ENCODE measurements at regions not wholly inside any gene's neighbourhood (a gene's known extent, or its start where the extent isn't known, plus 50 kb on each side); places are given as distances from the start of the nearest gene placed in this dataset.

DNA sequence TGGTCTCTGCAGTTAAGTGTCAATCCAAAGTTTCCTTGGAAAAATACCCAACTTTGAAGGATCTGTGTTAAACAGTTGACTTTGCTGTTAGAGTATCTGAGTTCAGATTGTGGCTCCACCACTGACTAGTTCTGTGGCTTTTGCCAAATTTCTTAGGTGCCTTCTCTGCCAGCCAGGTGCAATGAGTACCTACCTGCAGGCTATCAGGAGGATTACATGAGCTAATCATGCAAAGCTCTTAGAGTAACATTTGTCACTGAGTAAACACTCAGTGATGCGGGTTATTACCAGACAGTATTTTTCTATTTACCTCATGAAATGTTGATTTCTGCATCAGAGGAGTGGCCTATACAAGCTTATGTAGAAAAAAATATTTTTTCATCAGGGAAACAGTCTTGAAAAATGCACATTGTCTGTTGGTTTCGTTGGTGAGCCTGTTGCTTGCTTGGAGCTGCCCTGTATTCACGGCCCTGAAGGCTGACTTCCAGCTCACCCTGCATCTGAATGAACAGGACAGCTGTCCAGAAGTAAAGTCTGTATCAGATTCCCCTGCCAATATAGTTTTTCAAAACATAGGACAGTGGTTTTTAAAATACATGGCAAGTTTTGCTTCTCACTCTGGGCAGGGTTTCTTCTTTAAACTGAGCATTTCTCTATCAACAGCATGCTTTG lies 235.1 kb downstream of the CDCA7 start:
- Histone ChIP-seq H3K27me3 (ENCODE audit: insufficient read depth in 3 of 3, low read length in 2 of 3) (no peaks in the 10 kb centered on the region), H3K9me3 (no peaks in the 10 kb centered on the region), H3K36me3 (ENCODE audit: insufficient read depth in 1 of 2, low read depth in 1 of 2) (no peaks in the 10 kb centered on the region), H3K4me3 (peak overlapping the region; percentile 60), H3K27ac (peak overlapping the region; percentile 90), H3K4me1 (peaks cover 15% of the 10 kb centered on the region)
- TF ChIP-seq, protein P1, sequence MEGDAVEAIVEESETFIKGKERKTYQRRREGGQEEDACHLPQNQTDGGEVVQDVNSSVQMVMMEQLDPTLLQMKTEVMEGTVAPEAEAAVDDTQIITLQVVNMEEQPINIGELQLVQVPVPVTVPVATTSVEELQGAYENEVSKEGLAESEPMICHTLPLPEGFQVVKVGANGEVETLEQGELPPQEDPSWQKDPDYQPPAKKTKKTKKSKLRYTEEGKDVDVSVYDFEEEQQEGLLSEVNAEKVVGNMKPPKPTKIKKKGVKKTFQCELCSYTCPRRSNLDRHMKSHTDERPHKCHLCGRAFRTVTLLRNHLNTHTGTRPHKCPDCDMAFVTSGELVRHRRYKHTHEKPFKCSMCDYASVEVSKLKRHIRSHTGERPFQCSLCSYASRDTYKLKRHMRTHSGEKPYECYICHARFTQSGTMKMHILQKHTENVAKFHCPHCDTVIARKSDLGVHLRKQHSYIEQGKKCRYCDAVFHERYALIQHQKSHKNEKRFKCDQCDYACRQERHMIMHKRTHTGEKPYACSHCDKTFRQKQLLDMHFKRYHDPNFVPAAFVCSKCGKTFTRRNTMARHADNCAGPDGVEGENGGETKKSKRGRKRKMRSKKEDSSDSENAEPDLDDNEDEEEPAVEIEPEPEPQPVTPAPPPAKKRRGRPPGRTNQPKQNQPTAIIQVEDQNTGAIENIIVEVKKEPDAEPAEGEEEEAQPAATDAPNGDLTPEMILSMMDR (IDR thresholded peaks at IDR 0.05) = no peak
- DNase-seq = peak in 1 of 2 donors; percentile 16
- peak; percentile 80 to 88 (median 82) for ATAC-seq
- intact Hi-C loops (cut with DNase I) = no loop called here
- WGBS, 3 donors = 36 to 44% (median 39%) methylated on average over 3 of the region's 3 CpGs

- TF ChIP-seq, protein P1 (IDR thresholded peaks at IDR 0.05) = no peak
- DNase-seq = peak; percentile 75 to 88
- Histone ChIP-seq H3K4me3 (peak overlapping the region; percentile 60), H3K9me3 (no peaks in the 10 kb centered on the region), H3K36me3 (ENCODE audit: insufficient read depth in 1 of 2, low read depth in 1 of 2) (no peaks in the 10 kb centered on the region), H3K4me1 (peaks cover 15% of the 10 kb centered on the region), H3K27ac (peak overlapping the region; percentile 90), H3K27me3 (ENCODE audit: insufficient read depth in 3 of 3, low read length in 2 of 3) (no peaks in the 10 kb centered on the region)
- WGBS, 3 donors = 20 to 34% (median 24%) methylated on average over 6 of the region's 6 CpGs
- ATAC-seq = peak; percentile 96 to 99 (median 98)
- intact Hi-C loops (cut with DNase I) = no loop called here
Observed at GRCh38 chr2:173590276-173590861, 235.7 kb downstream of the CDCA7 start.

DNA sequence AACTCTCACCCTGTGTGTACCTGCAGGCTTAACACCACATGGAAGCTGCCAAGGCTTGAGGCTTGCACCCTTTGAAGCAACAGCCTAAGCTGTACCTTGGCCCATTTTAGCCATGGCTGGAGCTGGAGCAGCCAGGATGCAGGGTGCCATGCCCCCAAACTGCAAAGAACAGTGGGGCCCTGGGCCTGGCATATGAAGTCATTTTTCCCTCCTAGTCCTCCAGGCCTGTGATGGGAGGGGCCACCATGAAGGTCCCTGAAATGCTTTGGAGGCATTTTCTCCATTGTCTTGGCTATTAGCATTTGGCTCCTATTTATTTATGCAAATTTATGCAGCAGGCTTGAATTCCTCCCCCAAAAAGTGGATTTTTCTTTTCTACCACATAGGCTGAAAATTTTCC lies 238.4 kb downstream of the CDCA7 start:
- intact Hi-C loops (cut with DNase I) = no loop called here
- no peak for ATAC-seq
- H3K27ac ChIP-seq = no peak overlapping the region

GRCh38 chr2:173596244-173596643 lies 241.6 kb downstream of the CDCA7 start:
- TF ChIP-seq, protein P1 (IDR thresholded peaks at IDR 0.05) = no peak
- H3K9me3 ChIP-seq = no peaks in the 10 kb centered on the region
- H3K4me3 ChIP-seq = no peak overlapping the region
- H3K27me3 ChIP-seq (ENCODE audit: insufficient read depth in 3 of 3, low read length in 2 of 3) = no peaks in the 10 kb centered on the region
- intact Hi-C loops (cut with DNase I) = no loop called here
- no peak for ATAC-seq
- no peak overlapping the region for H3K27ac ChIP-seq
- H3K36me3 ChIP-seq (ENCODE audit: insufficient read depth in 1 of 2, low read depth in 1 of 2) = no peaks in the 10 kb centered on the region
- DNase-seq = no peak
- no peaks in the 10 kb centered on the region for H3K4me1 ChIP-seq

More for the DNA sequence above, 238.4 kb downstream of the CDCA7 start:
- H3K36me3 ChIP-seq (ENCODE audit: insufficient read depth in 1 of 2, low read depth in 1 of 2) = no peaks in the 10 kb centered on the region
- TF ChIP-seq, protein P1 (IDR thresholded peaks at IDR 0.05) = no peak
- H3K27me3 ChIP-seq (ENCODE audit: insufficient read depth in 3 of 3, low read length in 2 of 3) = no peaks in the 10 kb centered on the region
- DNase-seq = no peak
- no peaks in the 10 kb centered on the region for H3K9me3 ChIP-seq
- peaks cover 15% of the 10 kb centered on the region for H3K4me1 ChIP-seq
- H3K4me3 ChIP-seq = no peak overlapping the region

DNA sequence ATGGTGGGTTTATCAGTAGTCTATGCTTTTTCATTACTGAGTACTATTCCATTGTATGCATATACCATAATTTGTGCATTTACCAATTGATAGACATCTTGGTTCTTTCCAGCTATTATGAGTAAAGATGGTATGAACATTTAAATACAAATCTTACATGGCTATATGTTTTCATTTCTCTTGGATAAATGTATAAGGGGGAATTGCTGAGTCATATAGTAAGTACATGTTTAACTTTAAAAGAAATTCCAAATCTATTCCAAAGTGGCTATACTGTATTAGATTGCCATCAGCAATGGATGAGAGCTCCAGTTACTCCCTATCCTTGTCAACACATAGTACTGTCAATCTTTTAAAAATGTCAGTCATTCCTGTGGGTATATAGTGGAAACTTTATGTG lies 243.9 kb downstream of the CDCA7 start:
- no peak for DNase-seq
- Histone ChIP-seq H3K36me3 (ENCODE audit: insufficient read depth in 1 of 2, low read depth in 1 of 2) (no peaks in the 10 kb centered on the region), H3K9me3 (no peaks in the 10 kb centered on the region), H3K4me3 (no peak overlapping the region), H3K27me3 (ENCODE audit: insufficient read depth in 3 of 3, low read length in 2 of 3) (no peaks in the 10 kb centered on the region), H3K4me1 (no peaks in the 10 kb centered on the region), H3K27ac (no peak overlapping the region)
- TF ChIP-seq, protein P1 (IDR thresholded peaks at IDR 0.05) = no peak
- intact Hi-C loops (cut with DNase I) = no loop called here
- ATAC-seq = no peak
